Hypothalamus (tissue), 51 donors: ENCODE measurements at regions not wholly inside any gene's neighbourhood (a gene's known extent, or its start where the extent isn't known, plus 50 kb on each side); places are given as distances from the start of the nearest gene placed in this dataset.
"Not testable (repeated sequence)": the region's sequence is repeated elsewhere in the genome, so short reads cannot be mapped to it uniquely, and the experiment has no call there.

Experiments used
- DNase-seq, 51 donors: peaks; one replicate each; lab custom pipeline; 2025; lab: John Stamatoyannopoulos, UW

DNA sequence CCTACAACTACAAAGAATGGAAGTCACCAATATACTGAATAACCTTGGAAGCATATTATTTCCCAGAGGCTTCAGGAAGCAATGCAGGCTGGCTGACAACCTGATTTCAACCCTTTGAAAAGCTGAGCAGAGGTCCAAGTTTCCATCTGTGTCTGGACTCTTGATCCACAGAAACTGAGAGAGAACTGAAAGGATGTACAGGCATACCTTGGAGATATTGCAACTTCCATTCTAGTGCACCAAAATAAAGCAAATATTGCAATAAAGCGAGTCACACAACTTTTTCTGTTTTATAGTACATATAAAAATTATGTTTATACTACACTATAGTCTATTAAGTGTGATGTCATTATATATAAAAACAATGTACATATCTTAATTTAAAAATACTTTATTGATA is 85.3 kb downstream of the TYW3 start:
- DNase-seq, result no peak

- no peak for DNase-seq
These were observed 85.9 kb downstream of the TYW3 start for GRCh38 chr1:74818661-74819456.

GRCh38 chr1:74822851-74823401 is 90.0 kb downstream of the TYW3 start:
- DNase-seq, result no peak

DNA sequence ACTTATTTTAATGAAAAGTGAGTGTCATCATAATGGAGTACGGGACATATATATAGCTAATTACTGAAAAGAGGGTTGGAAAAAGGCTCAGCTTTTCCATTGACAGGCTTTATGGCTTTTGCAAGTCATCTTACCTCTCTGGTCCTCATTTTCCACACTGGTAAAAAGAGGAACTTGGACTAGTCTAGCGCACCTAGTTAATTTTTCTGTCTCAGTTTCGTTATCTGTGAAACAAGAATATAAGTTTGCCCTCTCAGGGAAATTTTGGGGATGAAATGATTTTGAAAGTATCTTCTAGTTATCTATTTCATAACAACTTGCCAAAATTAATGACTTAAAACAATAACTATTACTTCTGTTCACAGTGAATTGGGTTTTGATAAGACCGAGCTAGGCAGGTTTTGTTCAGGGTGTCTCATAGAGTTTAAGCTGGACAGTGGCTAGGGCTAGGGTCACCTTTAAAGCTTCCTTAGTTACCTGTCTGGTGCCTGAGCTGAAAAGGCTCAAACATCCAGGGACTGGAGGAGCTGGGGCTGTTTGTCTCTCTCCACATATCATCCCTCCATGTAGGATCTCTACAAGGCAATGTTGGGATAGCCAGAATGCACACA is 91.7 kb downstream of the TYW3 start:
- DNase-seq, result no peak

GRCh38 chr1:74830766-74831165 is 97.8 kb downstream of the TYW3 start:
- no peak for DNase-seq

- DNase-seq, result no peak
These were observed 101.3 kb downstream of the TYW3 start for GRCh38 chr1:74834261-74834660.

DNA sequence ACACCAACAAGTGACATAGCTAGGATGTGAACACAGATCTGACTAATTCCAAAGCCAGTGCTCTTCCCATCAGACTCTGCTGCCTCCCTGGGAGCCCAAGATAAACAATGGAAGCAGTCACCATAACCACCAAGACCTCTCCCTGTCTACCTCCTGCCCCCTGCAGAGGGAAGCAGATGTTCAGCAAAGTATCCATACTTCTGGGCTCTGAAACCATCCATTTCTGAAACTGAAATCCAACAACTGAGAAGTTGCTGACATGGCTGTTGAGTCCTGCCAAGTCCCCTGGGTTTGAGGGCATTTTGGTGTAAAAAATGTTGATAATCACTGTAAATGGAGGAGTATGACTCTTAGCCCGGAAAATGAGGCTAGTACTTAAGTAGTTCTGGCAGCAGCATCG is 102.1 kb downstream of the TYW3 start:
- DNase-seq, result no peak

DNA sequence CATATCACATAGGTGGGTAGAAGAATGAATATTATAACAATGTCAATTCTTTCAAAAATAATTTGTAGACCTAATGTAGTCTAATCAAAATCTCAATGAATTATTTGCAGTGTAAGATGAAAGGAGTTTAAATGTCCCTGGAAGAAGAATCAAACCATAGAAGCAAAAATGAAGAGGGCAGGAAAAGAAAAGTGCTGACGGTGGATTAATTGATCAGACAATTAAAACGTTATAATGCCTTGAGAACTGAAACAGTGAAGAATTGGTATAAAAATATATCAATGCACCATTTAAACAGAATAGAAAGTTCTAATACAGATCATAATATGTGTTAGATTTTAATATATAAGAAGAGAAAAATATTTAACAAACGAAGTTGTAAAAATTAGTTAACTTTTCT is 109.8 kb downstream of the TYW3 start:
- no peak for DNase-seq

DNA sequence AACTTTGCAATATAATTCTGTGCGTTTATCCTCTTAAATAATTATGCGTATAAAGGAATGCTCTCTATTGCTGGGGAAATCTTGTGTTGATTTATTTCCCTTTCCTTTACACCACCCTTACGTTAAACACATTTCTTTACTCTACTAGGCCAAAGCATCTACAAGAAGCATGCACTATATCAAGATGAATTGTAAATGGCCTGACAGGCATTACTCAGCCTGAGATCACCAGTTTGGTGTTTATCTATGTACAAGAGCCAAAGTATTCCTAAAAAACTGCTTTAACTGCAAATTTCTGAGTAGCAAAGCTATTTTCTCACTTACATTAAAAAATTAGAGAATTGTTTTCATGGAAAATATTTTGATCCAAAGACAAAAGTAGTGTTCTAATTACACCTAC is 114.8 kb downstream of the TYW3 start:
- no peak for DNase-seq

DNA sequence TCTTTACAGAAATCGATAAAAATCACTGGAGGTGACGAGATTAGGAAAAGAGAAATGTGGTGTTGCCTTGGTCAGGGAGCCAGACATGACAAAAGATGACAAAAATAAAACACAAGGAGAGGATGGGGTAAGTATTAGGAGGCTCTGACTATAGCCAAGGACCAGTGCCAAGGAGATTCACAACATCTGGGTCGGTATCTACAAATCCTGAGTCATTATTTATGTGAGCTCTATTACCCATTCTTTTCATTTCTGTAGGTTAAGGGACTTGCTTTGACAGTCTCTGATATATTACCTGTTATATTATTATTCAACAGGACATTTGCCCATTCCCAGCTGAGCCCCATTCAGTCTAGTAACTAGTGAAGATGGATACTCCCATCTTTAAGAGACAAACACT is 120.8 kb downstream of the TYW3 start:
- no peak for DNase-seq

DNA sequence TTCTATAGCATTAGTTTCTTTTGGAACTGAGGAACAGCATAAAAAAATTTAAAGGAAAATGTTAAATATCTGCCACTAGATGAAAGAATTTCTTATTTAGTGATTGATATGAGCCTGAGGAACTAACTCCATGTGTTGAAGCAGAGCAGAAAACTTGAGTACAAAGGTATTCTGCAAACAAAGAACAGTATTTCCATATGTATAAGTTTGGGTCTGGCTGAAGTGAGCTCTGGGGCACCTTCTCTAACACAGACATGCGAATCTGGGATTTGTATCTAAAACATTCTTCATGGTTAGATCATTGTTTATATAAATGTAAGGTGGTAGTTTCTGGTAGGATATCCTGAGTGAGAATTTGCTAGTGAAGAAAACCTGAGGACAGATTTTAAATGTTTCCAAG is 123.2 kb downstream of the TYW3 start:
- no peak for DNase-seq

DNA sequence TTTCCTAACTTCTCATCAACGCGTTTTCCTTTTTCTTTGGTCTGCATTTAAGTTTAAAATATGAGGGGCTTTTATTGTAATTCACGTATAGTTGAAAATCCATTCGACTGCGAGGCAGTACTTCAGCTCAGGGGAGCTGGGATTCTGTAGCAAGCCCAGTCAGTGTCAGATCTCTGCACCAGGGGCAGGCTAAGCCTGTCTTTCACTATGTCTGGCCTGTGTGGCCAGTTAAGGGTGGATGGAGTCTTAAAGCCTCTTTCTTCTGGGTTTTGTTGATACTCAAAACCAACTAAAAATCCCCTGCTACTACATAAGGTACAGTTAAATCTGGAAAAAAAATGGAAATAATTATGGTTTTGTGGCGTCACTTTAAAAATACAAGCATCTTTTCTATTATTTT is 124.7 kb downstream of the TYW3 start:
- no peak for DNase-seq

- DNase-seq, result no peak
These were observed 125.2 kb downstream of the TYW3 start for GRCh38 chr1:74858136-74858535.

DNA sequence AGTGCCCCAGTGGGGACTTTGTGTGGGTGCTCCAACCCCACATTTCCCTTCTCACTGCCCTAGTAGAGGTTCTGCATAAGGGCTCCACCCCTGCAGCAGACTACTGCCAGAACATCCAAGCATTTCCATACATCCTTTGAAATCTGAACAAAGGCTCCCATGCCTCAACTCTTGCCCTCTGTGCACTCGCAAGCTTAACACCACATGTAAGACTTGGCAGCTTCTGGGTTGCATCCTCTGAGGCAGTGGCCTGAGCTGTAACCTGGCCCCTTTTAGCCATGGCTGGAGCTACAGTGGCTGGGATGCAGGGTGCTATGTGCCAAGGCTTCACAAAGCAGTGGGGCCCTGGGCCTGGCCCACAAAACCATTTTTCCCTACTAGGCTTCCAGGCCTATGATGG is 128.9 kb downstream of the TYW3 start:
- DNase-seq, result no peak

DNA sequence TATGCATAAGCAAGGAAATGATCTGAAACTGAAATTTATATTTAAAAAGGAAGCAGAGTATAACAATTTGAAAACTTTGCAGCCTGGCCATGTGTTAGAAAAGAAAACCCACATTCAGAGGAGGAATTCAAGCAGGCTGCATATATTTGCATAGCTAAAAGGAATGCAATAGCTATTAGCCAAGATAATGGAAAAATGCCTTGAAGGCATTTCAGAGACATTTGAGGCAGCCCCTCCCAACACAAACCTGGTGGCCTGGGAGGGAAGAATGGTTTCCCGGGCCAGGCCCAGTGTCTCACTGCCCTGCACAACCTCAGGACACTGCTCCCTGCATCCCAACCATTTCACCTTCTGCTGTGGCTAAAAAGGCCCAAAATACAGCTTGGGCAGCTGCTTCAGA is 136.8 kb downstream of the TYW3 start:
- no peak for DNase-seq

GRCh38 chr1:74877366-74877765 is 144.4 kb downstream of the TYW3 start:
- DNase-seq, result not testable (repeated sequence)

DNA sequence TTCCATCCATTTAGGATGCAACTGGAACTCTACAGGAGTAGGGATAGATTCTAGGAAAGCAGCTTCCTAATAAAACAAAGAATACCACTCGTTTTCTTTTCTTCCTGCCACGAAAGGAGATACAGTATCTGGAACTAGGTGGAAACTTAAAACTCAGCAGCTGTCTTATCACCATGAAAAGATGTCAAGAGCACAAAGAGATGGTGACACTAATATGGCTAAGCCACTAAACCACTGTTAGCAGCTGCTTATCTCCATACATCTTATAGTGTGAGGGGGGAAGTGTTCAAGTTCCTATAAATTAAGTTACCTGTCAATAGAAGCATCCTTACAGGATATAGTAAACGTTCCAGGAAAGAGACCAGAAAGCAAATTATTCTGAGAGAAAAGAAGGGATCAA is 162.5 kb downstream of the TYW3 start:
- DNase-seq, result no peak

DNA sequence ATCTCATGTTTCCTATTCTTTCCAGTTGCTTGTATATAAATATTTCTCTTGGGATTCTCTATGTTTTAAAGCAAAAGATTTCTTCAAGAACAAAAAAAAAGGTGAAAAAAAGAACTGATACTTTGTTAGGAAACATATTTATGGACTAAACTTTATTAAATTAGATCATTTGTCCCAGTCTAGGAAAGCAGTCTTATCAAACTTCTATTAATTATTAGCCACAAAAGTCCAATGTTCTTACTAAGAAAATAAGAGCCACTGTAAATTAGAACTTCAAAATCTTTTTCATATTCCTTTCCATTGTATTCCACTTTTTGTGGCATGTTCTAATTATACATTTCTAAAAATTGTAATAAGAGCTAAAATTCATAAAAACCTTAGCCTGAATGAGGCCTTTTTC is 175.2 kb downstream of the TYW3 start:
- no peak for DNase-seq

DNA sequence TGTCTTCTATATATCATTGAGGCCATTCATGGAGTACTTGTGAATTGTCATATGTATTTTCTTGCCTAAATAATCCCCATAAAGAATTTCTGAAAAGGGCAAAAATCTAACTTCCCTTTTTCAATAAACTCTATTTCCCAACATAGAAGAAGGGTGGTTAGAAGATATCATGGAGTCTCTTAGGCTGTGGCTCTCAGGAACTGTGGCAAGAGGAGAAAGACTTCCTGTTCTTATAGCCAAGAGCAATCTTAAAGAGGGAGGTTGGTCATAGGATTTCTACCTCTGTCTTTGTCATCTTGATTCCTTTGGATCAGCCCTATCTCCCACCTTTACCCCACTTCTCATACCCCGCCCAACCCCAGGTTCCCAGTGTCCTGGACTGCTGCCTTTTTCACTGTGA is 175.8 kb downstream of the TYW3 start:
- no peak for DNase-seq

DNA sequence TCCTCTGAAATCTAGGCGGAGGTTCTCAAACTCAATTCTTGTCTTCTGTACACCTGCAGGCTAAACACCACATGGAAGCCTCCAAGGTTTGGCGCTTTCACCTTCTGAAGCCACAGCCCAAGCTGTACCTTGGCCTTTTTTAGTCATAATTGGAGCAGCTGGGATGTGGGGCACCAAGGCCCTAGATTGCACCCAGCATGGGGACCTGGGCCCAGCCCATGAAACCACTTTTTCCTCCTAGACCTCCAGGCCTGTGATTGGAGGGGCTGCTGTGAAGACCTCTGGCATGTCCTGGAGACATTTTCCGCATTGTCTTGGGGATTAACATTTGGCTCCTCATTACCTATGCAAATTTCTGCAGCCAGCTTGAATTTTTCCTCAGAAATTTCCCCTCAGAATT is 181.0 kb downstream of the TYW3 start:
- no peak for DNase-seq

DNA sequence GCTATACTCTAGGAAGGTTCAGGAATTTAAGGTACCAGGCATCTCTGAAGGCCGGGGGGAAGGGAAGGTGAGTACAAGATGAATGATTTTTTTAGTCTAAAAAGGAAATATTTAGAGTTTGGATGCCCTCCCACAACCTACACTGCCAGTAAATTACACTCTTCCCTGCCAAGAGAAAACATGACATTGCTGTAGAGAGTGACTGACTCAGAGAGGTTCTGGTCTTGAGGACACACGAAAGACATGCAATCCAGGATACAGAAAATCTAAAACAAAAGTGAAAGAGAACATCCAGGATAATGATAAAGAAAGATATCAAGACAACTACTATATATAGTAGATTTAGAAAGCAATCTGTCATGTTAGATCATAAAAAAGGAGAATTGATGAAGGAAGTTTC is 200.5 kb downstream of the TYW3 start:
- DNase-seq, result no peak

- no peak for DNase-seq
These were observed 198.7 kb upstream of the LHX8 start for GRCh38 chr1:74935446-74935845.
